Limb (tissue), 2 donors: ENCODE measurements at regions not wholly inside any gene's neighbourhood (a gene's known extent, or its start where the extent isn't known, plus 50 kb on each side); places are given as distances from the start of the nearest gene placed in this dataset.
A peak's percentile ranks its signal among the peaks of the same experiment; 100 is the strongest.
"Not testable (repeated sequence)": the region's sequence is repeated elsewhere in the genome, so short reads cannot be mapped to it uniquely, and the experiment has no call there.

Experiments used
- DNase-seq, 2 donors: peaks; one replicate each; pipeline ENCODE4 v3.0.0-alpha.2; 2016; ENCODE audit errors: extremely low spot score in 2 of 2

DNA sequence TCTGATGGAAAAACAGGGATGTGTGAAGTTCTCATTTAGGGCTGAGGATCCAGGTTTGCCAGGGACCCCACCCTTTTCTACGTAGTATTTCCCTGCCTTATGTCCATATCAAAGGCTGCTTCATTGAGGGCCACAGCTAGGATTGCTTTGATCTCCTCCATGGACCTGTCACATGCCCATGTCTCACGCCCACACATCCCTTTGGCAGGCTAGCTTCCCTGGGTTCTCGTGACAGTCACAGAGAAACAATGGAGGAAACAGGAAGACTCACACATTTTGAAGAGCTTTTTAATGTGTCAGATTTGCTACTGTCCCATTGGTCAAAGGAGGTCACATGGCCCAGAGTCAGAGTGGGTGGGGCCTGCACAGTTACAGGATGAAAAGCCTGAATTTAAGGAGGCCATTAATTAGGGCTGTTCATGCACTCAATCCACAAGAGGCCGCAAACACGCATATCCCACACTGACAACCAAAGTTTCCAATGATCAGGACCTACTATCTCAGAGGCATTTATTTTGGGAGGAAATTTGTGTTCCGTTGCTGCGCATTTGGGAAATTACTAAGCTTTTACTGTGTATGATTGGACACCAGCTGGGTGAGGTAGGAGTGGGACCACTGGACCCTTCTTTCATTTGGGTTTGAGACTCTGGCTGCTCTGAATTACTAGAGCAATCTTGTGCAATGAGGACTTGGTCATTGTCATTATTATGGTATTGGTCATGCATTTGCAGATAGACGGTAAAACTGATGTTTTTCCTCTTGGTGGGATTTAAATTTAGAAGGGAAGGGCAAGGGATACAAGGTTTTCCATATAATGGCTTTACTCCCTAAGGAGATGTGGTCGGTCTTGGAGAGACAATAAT is 266.2 kb downstream of the KTN1 start:
- no peak for DNase-seq

DNA sequence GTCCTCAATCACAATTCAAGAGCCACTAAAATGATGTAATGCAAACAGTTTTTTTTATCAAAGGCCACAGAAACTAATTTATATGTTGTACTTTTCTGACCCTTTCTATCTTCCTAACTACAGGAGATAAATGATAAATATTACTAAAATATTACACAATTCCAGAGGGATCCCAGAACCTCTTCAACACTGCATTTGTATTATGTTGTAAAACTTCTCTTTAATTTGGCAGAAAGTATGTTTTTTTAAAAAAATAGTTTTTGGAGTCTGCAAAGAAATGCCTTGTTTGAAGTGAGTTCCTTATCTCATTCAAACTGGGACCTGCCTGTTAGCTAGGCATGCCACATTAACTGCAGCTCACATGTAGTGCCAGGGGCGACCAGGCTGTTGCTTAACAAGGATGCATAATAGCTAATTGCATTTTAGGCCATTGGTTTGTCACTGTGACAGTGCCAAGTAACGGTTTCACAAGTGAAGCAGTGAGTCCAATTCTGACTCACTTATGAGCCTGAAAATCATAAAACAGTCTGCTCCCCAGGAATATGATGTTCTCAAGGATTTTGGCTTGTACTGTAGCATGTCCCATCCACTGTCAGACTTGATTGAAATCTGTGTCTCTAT is 266.9 kb downstream of the KTN1 start:
- no peak for DNase-seq

DNA sequence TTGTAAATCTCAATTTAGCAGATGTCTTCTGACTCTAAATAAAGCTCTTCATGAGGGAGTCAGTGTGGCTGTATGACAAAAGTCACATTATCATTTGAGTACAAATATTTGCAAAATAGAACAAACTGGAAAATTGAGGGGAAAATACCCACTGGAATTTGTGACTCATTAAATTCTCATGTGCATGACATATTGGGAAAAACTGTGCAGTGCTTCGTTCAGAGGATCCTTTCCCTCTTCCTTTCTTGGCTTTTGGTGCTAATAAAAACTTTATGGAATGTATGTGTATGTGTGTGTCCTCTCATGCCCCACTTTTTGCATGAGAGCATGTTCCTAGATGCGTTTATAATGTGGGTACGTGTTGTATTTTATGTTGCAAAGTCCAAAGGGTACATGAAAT is 267.8 kb downstream of the KTN1 start:
- no peak for DNase-seq

DNA sequence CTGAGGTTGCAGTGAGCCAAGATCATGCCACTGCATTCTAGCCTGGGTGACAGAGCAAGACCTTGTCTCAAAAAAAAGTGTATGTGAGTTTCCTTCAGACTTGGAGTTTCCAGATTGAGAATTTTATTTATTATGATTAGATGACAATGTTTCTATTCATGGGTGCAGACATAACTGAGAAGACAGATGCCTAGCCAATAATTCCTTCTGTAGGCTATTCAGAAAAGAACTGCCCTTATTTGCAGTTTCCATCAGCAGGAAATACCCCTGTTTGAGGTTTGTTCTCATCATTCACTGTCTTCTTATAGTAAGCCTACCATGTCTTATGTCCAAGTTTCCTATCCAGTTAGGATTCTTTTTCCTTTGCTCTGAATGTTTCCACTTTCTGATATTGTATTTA is 269.0 kb downstream of the KTN1 start:
- DNase-seq = no peak

DNA sequence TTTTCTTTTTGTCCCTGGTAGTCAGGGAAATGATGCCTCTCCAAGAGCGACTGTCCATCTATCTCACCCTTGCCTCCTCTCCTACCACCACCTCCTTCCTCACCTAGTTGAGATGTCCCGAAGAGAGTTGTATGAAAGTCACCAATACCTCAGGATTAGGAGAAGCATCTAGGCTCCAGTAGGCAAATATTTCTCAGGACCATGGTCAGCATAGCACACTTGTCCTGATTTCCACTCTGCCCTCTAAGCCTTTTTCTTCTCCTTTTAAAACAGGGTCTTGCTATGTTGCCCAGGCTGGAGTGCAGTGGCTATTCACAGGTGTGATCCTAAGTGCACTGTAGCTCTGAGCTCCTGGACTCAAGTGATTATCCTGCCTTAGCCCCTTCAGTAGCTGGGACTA is 268.4 kb upstream of the PELI2 start:
- no peak for DNase-seq

DNA sequence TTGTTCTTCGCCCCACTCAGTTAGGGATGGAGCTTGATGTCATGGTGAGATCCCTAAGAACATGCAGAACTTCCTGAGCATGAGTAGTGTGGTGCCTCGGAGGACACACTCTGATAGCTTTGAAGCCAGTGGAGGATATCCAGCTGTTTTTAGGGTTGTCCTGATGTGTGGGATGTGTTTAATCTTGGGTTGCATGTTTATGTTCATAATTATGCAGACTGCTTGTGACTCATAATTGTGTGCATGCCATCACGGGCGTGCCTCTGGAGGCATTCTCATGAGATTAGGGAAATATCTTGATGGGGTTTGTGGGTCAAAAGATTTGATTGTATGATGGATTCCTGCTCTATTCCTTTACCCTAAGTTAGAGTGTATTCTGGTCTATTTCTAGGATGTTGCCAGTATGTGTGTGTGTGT is 267.4 kb upstream of the PELI2 start:
- no peak for DNase-seq

DNA sequence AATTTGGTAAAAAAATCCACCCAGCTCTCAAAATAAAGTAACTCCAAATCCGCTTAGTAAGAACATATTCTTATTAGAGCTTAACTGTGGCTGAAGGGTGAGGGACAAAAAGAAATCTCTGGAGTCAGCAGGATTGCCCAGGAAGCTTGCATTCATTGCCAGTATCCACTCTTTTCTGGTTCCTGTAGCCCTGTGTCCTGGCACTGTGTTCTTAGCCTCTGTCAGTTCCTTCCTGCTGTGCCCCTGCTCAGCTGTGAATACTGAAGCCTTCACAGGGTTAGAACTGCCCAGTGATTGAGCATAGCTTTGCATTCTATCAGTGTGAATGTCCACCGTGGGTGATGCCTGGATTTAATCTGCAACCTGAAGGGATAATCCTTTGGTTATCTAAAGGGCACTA is 266.9 kb upstream of the PELI2 start:
- no peak for DNase-seq

DNA sequence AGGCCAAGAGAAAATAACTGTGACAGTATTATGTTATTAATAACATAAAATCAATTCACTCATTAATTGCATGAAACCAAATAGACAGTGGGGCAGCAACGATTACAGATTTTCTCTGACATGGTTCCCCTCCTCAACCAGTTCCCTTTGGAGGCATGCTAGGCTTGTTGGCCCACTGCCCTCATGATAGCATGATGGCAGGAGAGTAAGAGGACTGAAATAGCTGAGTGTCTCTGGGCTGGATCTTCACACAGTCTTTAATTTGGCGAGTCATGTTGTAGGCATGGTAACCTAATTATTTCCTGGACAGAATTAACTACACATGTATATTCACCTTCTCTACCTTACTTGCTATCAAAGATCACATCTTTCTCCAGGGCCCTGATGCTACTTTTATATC is 266.2 kb upstream of the PELI2 start:
- no peak for DNase-seq

DNA sequence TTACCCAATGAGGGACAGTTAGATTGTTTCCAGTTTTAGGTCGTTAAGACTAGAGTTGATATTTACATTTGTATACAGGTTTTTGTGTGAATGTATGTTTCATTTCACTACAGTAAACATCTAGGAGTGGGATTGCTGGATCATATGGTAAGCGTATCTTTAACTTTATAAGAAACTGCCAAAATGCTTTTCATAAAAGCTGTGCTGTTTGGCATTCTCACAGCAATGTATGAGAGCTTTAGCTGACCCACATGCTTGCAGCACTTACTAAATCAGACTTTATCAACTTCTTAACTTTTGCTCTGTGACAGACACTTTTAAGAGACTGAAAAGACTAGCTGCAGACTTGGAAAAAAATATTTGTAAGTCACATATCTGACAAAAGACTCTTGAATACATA is 262.5 kb upstream of the PELI2 start:
- DNase-seq = no peak

DNA sequence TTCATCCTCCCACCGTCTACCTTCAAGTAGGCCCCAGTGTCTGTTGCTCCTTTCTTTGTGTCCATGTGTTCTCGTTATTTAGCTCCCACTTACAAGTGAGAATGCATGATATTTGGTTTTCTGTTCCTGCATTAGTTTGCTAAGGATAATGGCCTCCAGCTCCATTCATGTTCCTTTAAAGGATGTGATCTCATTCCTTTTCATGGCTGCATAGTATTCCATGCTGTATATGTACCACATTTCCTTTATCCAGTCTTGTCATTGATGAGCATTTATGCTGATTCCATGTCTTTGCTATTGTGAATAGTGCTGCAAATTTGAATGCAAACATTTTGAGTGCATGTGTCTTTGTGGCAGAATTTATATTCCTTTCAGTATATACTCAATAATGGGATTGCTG is 259.6 kb upstream of the PELI2 start:
- no peak for DNase-seq

DNA sequence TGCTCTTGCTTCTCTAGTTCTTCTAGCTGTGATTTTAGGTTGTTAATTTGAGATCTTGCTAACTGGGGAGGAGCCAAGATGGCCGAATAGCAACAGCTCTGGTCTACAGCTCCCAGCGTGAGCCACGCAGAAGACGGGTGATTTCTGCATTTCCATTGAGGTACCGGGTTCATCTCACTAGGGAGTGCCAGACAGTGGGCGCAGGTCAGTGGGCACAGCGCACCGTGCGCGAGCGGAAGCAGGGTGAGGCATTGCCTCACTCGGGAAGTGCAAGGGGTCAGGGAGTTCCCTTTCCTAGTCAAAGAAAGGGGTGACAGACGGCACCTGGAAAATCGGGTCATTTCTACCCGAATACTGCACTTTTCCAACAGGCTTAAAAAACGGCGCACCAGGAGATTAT is 256.6 kb upstream of the PELI2 start:
- DNase-seq = not testable (repeated sequence)

DNA sequence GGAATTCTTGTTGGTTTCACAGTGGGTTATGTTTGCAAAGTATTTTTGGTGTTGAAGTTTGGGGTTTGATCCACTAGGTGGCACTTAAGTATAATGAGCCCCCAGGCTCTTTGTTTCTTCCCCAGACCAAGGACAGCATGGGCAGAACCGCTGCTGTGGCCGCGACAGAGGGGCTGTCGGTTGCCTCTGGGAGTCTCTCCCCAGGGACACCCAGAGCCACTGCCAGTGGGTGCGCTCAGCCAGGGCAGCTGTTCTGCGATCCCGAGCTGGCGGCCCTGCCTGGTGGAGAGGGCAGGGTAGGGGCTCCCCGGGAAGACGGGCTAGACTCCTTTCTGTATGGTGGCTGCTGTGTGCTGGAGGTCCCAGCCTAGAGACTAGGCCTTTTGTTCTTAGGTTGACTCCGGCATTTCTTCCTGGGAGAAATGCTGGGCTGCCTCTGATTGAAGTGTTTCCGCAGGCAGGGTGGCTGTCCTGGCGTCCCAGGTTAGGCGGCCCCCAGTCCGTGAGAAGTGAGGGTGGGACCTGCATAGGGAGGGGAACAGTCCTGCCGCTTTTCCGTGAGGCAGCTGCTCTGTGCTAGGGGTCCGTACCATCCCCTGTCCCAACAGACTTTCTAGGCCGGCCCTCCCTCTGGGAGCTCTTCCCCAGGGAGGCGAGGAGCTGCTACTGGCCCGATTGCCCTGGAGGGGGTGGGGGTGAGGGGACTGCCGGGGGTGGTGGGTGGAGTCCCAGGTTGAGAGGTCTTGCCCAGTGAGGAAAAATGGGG is 253.1 kb upstream of the PELI2 start:
- DNase-seq = no peak

DNA sequence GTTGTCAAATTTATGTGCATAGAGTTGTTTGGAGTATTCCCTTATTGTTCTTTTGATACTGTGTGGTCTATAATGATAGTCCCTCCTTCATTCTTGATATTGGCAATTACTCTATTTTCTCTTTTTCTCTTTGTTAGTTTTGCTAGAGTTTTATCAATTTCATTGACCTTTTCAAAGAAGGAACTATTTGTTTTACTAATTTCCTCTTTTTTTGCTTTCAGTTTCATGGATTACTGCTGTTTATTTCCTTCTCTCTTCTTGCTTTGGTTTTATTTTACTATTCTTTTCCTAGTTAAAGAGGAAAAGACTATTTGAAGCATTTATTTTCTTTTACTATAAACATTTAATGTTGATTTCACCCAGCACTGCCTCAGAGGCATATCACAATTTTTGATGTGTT is 250.9 kb upstream of the PELI2 start:
- no peak for DNase-seq

DNA sequence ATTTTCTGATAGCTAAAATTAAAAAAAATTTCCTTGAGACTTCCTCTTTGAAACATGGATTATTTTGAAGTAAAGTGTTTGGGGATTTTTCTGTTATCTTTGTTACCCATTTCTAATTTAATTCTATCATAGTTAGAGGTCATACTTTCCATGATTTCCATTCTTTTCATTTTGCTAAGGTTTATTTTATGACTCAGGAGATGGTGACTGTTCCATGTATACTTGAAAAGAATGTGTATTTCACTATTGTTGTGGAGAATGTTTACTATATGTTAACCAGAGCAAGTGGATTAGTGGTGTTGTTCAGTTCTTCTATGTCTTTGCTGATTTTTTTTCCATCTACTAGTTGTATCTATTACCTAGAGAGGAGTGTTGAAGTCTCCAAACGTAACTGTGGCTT is 250.5 kb upstream of the PELI2 start:
- no peak for DNase-seq

DNA sequence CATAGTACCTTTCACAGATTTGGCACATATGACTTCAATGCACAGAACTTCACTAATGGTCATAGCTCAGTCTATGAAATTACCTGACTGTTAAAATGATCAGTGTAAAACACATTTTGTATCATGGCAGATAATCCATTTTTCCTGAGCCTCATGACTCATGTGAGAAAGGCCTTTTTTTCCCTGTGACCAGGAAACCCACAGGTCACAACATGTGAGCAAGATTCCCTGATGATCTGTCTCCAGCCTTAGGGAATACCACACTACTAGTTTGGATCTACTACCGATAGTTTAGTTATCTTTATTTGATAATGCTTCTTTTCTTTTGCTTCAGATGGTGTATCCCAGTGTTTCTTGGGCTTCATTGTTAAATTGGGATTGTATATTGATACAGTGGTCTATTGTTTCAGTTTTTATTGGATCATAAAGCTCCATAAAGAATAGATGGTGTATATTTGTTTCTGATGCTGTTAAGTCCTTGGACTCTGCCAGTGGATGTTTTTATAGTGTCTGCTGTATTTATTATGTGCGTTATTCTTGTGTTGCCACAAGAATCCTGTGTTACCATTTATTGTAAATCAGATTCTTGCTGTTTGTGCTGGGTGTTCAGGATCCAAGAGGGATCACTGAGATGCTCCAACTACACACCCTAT is 248.7 kb upstream of the PELI2 start:
- DNase-seq = no peak

DNA sequence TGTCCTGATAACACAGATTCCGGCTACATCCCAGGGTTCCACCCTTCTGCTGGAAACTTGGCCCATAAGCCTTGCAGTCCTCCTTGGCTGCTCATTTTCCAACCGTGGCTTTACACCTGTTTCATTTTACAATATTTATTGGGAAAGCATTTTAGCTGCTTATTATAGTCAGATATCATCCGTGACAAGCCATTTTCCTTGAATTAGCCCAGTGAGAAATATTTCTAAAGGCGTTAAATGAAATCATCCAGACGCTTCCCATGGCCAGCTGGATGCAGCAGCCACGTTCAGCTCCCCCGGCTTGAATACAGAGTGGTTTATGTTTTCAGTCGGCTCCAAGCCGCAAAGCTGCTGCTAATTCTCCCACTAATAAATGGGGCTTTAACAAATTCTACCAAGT is 245.0 kb upstream of the PELI2 start:
- DNase-seq = peak in 1 of 2 donors; percentile 37

DNA sequence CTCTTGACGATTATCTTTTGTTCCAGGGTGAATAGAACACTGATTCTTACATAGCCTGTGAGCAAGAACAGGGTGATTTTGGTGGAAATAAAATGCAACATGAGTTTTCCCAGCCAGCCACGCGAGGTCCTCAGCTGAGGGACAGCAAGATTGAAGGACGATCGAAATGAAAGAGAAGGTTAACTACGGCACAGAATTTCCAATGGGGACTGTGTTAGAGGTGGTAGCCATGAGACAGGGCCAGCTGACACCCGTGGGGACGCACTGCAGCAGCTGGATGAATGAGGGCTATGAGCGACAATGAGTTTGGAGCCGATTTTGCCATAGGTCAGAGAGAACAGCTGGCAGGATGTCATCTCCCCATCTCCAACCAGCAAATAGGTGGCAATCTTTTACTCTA is 243.4 kb upstream of the PELI2 start:
- DNase-seq = no peak

DNA sequence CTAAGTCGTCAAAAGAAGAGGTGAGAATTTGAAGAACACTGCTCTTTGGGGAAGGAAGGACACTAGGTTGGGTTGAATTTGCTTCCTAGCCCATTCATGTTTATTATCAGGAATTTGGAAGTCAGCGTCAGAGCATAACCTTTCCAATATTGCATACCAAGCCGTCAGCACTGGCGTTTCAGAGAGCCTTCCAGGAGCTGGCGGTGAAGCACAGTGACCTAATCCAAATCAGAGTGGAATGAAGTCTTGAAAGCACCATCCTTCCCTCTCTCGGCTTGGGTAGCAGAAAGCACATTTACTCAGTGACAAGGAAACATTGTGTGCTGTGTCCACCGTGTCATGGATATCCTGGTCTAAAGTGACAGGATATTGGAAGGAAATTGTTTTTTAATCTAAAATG is 240.3 kb upstream of the PELI2 start:
- DNase-seq = no peak

DNA sequence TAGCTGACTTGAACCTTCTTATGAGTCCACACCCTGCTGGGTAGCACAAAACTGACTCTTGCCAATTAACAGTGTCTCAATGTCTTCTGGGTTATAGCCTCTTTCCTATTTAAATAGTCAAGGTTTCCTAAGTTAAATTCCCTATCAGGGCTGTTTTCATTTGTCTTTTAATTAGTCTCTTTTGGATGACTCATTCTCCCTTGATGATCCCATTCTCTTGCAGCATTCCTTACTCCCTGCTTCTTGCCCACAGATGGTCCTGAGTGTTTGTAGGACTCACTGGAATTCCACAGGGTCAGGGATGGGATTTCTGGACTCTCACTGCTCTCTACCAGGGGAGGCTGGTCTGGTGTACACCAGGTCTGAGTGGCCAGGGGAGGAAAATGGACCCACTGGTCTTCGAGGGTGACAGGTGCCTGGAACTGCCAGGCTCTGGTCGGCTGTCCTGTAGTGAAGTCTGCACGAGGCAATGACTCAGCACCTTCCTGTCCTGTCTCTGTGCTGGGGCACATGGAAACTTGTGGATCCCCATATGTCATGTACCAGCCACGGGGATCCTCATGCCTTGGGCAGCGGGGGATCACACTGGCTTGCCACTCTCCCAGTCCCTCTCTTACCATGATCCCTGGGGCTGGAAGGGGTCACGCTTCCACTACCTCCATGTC is 236.5 kb upstream of the PELI2 start:
- no peak for DNase-seq

DNA sequence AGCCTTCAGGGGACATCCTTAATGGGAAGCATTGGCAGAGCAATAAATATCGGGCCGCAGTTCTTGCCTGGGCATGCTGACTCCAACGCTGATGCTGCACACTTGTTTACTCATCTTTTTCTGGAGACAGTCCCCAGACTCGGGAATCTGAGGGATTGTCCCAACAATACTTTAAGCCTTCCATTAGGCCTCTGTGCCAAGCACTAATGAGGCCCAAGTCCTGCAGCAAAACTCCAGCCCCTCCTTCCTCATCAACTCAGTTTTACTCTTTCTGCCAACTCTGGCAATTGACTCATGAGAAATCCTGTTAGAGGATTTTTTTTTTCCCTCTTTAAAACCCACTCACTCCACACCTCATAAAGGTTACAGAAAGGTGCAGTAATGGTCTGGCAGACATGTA is 233.4 kb upstream of the PELI2 start:
- DNase-seq = no peak

DNA sequence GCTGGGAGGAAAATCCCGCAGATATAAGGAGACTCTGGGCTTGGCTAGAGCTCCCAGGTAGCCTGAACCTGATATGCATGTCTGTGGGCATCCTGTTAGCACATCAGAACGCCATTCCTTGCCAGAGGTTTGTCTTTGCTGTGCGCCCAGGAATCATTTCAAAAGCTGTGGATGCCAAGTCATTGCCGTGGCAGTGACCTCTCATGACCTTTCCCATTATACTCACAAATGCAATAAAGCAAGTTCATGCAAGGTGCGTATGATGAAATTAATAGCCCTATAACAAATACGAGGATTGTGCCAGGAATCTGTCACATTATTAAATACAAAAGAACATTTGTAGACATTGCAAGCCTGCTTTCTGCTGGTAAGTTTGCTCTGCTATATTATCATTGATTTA is 229.1 kb upstream of the PELI2 start:
- DNase-seq = no peak

DNA sequence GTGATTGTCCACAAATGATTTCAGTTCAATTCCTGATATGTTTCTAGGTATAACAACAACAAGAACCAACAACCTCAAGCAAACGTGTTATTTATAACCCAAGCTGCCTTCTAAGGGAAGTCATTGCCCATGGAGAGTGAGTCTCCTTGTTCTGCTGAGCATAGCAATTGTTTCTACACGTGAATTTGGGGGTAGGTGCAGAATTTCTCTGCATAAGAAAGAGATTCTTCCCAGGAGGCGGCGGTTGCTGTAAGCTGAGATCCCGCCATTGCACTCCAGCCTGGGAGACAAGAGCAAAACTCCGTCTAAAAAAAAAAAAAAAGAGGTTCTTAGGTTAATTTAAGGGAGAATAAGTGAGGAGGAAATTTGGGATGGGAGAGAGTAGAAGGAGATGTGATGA is 226.5 kb upstream of the PELI2 start:
- no peak for DNase-seq
